NCI-H2029 treated with DMSO at 0.1 percent for 48 hours (cell line): ENCODE measurements at regions not wholly inside any gene's neighbourhood (a gene's known extent, or its start where the extent isn't known, plus 50 kb on each side); places are given as distances from the start of the nearest gene placed in this dataset.
"Not testable (repeated sequence)": the region's sequence is repeated elsewhere in the genome, so short reads cannot be mapped to it uniquely, and the experiment has no call there.

Experiments used
- DNase-seq: peaks from one replicate; lab custom pipeline; 2025; lab: John Stamatoyannopoulos, UW

- DNase-seq, result no peak
These were observed 101.7 kb downstream of the BMS1 start for GRCh38 chr10:42883993-42884983.

GRCh38 chr10:42885491-42886270, 103.1 kb downstream of the BMS1 start:
- DNase-seq, result no peak

GRCh38 chr10:42887734-42888503, 105.3 kb downstream of the BMS1 start:
- DNase-seq, result no peak

- no peak for DNase-seq
These were observed 106.0 kb downstream of the BMS1 start for GRCh38 chr10:42888504-42889095.

- DNase-seq, result no peak
These were observed 114.1 kb downstream of the BMS1 start for GRCh38 chr10:42896735-42897134.

GRCh38 chr10:42898037-42898960, 115.7 kb downstream of the BMS1 start:
- no peak for DNase-seq

GRCh38 chr10:42899036-42899435, 116.4 kb downstream of the BMS1 start:
- DNase-seq, result no peak

GRCh38 chr10:42900346-42900745, 117.8 kb downstream of the BMS1 start:
- DNase-seq, result not testable (repeated sequence)

GRCh38 chr10:42911359-42911758, 128.8 kb downstream of the BMS1 start:
- DNase-seq, result no peak

GRCh38 chr10:42916974-42917373, 134.4 kb downstream of the BMS1 start:
- DNase-seq, result no peak

- no peak for DNase-seq
These were observed 135.2 kb downstream of the BMS1 start for GRCh38 chr10:42917821-42918220.

GRCh38 chr10:42921951-42922350, 139.4 kb downstream of the BMS1 start:
- no peak for DNase-seq

GRCh38 chr10:42924484-42924883, 141.9 kb downstream of the BMS1 start:
- DNase-seq, result no peak

GRCh38 chr10:42926843-42927242, 144.2 kb downstream of the BMS1 start:
- no peak for DNase-seq

- DNase-seq, result no peak
These were observed 145.5 kb downstream of the BMS1 start for GRCh38 chr10:42928064-42928463.

GRCh38 chr10:42929236-42929635, 146.6 kb downstream of the BMS1 start:
- DNase-seq, result no peak

- DNase-seq, result no peak
These were observed 146.9 kb upstream of the RET start for GRCh38 chr10:42929993-42930392.

- no peak for DNase-seq
These were observed 146.2 kb upstream of the RET start for GRCh38 chr10:42930516-42931192.

- no peak for DNase-seq
These were observed 144.8 kb upstream of the RET start for GRCh38 chr10:42932116-42932515.
